DMS53 treated with DMSO at 0.1 percent for 48 hours (cell line): ENCODE measurements at regions not wholly inside any gene's neighbourhood (a gene's known extent, or its start where the extent isn't known, plus 50 kb on each side); places are given as distances from the start of the nearest gene placed in this dataset.
"Not testable (repeated sequence)": the region's sequence is repeated elsewhere in the genome, so short reads cannot be mapped to it uniquely, and the experiment has no call there.

Source experiments
- DNase-seq: peaks from one replicate; lab custom pipeline; 2025; ENCODE audit not compliant: unreplicated experiment; lab: John Stamatoyannopoulos, UW

GRCh38 chr3:159340877-159341500, 539.1 kb downstream of the MFSD1 start:
- no peak for DNase-seq

GRCh38 chr3:159346271-159346903, 544.5 kb downstream of the MFSD1 start:
- DNase-seq = no peak

GRCh38 chr3:159348431-159348830, 546.6 kb downstream of the MFSD1 start:
- DNase-seq = no peak

GRCh38 chr3:159356606-159357005, 554.8 kb downstream of the MFSD1 start:
- DNase-seq = no peak

GRCh38 chr3:159364511-159364910, 562.7 kb downstream of the MFSD1 start:
- DNase-seq = no peak

- DNase-seq = no peak
Measured at GRCh38 chr3:159366476-159366875, 564.6 kb downstream of the MFSD1 start.

- DNase-seq = no peak
Measured at GRCh38 chr3:159371961-159372360, 570.1 kb downstream of the MFSD1 start.

GRCh38 chr3:159378396-159379194, 576.7 kb downstream of the MFSD1 start:
- no peak for DNase-seq

GRCh38 chr3:159380891-159381290, 579.0 kb downstream of the MFSD1 start:
- DNase-seq = no peak

- DNase-seq = no peak
Measured at GRCh38 chr3:159390656-159391212, 588.9 kb downstream of the MFSD1 start.

GRCh38 chr3:159397683-159398082, 591.0 kb upstream of the IL12A start:
- DNase-seq = not testable (repeated sequence)

GRCh38 chr3:159401069-159401468, 587.6 kb upstream of the IL12A start:
- no peak for DNase-seq

- not testable (repeated sequence) for DNase-seq
Measured at GRCh38 chr3:159409711-159410110, 578.9 kb upstream of the IL12A start.

GRCh38 chr3:159413319-159413718, 575.3 kb upstream of the IL12A start:
- DNase-seq = no peak

GRCh38 chr3:159416856-159417255, 571.8 kb upstream of the IL12A start:
- DNase-seq = no peak

GRCh38 chr3:159417761-159418160, 570.9 kb upstream of the IL12A start:
- DNase-seq = no peak

- DNase-seq = no peak
Measured at GRCh38 chr3:159418571-159419526, 569.8 kb upstream of the IL12A start.

- peak; percentile 36 for DNase-seq
Measured at GRCh38 chr3:159429702-159430101, 558.9 kb upstream of the IL12A start.

- DNase-seq = peak; percentile 12
Measured at GRCh38 chr3:159432682-159433340, 555.8 kb upstream of the IL12A start.

- DNase-seq = no peak
Measured at GRCh38 chr3:159439346-159439745, 549.3 kb upstream of the IL12A start.
